ENCODE measurements at regions not wholly inside any gene's neighbourhood (a gene's known extent, or its start where the extent isn't known, plus 50 kb on each side); places are given as distances from the start of the nearest gene placed in this dataset.

- H3K36me3 ChIP-seq (ENCODE audit: control insufficient read depth, insufficient read depth, low read length) = no peaks in the 10 kb centered on the region
- no peak overlapping the region for H3K4me3 ChIP-seq (ENCODE audit: low read depth, low read length)
- TF ChIP-seq, protein P1, sequence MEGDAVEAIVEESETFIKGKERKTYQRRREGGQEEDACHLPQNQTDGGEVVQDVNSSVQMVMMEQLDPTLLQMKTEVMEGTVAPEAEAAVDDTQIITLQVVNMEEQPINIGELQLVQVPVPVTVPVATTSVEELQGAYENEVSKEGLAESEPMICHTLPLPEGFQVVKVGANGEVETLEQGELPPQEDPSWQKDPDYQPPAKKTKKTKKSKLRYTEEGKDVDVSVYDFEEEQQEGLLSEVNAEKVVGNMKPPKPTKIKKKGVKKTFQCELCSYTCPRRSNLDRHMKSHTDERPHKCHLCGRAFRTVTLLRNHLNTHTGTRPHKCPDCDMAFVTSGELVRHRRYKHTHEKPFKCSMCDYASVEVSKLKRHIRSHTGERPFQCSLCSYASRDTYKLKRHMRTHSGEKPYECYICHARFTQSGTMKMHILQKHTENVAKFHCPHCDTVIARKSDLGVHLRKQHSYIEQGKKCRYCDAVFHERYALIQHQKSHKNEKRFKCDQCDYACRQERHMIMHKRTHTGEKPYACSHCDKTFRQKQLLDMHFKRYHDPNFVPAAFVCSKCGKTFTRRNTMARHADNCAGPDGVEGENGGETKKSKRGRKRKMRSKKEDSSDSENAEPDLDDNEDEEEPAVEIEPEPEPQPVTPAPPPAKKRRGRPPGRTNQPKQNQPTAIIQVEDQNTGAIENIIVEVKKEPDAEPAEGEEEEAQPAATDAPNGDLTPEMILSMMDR (IDR thresholded peaks at IDR 0.05; ENCODE audit: insufficient read depth, low read length, severe bottlenecking) = no peak
- FAIRE-seq = no peak
- no peaks in the 10 kb centered on the region for H3K27me3 ChIP-seq (ENCODE audit: control insufficient read depth, insufficient read depth, low read length)
- no peak for DNase-seq (ENCODE audit: low read depth)
These were observed 98.5 kb upstream of the ZFP64 start for GRCh38 chr20:52289956-52290565.

DNA sequence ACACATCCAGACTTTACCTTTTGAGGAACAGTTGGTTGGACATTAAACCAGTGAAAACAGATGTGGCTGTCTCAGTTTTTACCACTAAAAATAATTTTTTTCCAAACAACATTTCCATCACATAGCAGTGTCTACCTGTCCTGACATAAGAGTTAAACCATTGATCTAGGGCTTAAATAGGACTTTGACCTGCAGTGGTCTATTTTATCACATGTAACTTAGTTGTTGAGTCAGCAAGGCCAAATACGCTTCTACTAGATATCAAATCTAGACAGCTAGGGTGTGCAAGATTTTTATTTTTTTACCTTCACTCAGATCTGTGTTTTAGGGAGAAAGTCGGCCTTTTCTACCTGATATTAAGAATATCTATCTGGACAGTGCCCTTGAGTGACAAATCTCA lies 88.8 kb upstream of the ZFP64 start:
- FAIRE-seq = no peak
- no peaks in the 10 kb centered on the region for H3K36me3 ChIP-seq (ENCODE audit: control insufficient read depth, insufficient read depth, low read length)
- no peak for DNase-seq (ENCODE audit: low read depth)
- H3K27me3 ChIP-seq (ENCODE audit: control insufficient read depth, insufficient read depth, low read length) = no peaks in the 10 kb centered on the region
- TF ChIP-seq, protein P1 (IDR thresholded peaks at IDR 0.05; ENCODE audit: insufficient read depth, low read length, severe bottlenecking) = no peak
- H3K4me3 ChIP-seq (ENCODE audit: low read depth, low read length) = no peak overlapping the region

DNA sequence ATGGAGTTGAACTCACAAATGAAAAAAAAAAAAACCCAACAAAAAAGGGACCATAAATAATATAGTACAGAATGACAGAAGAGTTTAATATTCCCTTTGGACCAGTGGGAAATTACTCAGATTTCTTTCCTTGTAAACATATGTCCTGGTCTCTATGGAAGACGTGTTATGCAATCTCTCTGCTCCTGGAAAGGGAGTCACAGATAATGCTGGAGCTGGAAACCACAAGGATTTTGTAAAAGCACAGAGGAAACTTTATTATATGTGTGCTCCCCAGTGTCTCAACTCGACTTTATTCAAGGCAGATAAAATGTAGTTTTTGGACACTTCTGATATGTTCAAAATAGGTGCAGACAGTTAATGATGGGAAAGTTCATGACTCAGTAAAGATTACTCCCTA lies 88.1 kb upstream of the ZFP64 start:
- TF ChIP-seq, protein P1 (IDR thresholded peaks at IDR 0.05; ENCODE audit: insufficient read depth, low read length, severe bottlenecking) = no peak
- no peaks in the 10 kb centered on the region for H3K27me3 ChIP-seq (ENCODE audit: control insufficient read depth, insufficient read depth, low read length)
- DNase-seq (ENCODE audit: low read depth) = peak; percentile 9
- H3K4me3 ChIP-seq (ENCODE audit: low read depth, low read length) = no peak overlapping the region
- H3K36me3 ChIP-seq (ENCODE audit: control insufficient read depth, insufficient read depth, low read length) = no peaks in the 10 kb centered on the region
- FAIRE-seq = no peak

DNA sequence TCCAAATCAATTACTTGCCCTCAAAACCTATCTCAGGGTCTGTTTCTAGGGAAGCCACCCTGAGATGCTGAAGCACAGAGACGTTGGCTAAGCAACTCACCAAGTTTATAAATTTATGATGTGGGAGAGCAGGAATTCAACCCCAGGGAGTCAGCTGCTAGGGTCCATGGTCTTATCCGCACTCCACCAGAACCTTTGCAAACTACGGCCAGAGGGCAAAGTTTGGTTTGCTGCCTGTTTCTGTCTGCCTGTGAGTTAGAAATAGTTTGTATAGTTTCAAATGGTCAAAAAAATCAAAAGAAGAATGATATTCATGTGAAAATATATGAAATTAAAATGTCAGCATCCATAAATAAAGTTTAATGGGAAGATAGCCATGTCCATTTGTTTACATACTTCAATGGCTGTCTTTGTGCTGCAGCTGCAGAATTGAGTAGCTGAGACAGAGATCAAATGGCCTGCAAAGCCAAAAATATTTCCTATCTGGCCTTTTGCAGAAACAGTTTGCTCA lies 83.7 kb upstream of the ZFP64 start:
- no peak overlapping the region for H3K4me3 ChIP-seq (ENCODE audit: low read depth, low read length)
- TF ChIP-seq, protein P1 (IDR thresholded peaks at IDR 0.05; ENCODE audit: insufficient read depth, low read length, severe bottlenecking) = no peak
- no peaks in the 10 kb centered on the region for H3K36me3 ChIP-seq (ENCODE audit: control insufficient read depth, insufficient read depth, low read length)
- no peaks in the 10 kb centered on the region for H3K27me3 ChIP-seq (ENCODE audit: control insufficient read depth, insufficient read depth, low read length)
- DNase-seq (ENCODE audit: low read depth) (no peak), FAIRE-seq (no peak)

- H3K4me3 ChIP-seq (ENCODE audit: low read depth, low read length) = no peak overlapping the region
- no peak for FAIRE-seq
- no peaks in the 10 kb centered on the region for H3K27me3 ChIP-seq (ENCODE audit: control insufficient read depth, insufficient read depth, low read length)
- no peak for DNase-seq (ENCODE audit: low read depth)
- TF ChIP-seq, protein P1 (IDR thresholded peaks at IDR 0.05; ENCODE audit: insufficient read depth, low read length, severe bottlenecking) = no peak
- no peaks in the 10 kb centered on the region for H3K36me3 ChIP-seq (ENCODE audit: control insufficient read depth, insufficient read depth, low read length)
These were observed 79.1 kb upstream of the ZFP64 start for GRCh38 chr20:52270696-52271095.

Data from bronchial epithelial cell (primary cell).